ENCODE measurements at regions not wholly inside any gene's neighbourhood (a gene's known extent, or its start where the extent isn't known, plus 50 kb on each side); places are given as distances from the start of the nearest gene placed in this dataset.

- TF ChIP-seq MLLT1 (IDR thresholded peaks at IDR 0.05) (peak; percentile 25 to 83; a peak in 1 of 4 replicates), RBM22 (IDR thresholded peaks at IDR 0.05; ENCODE audit: low read depth, low read length, poor library complexity, severe bottlenecking) (no peak), RBBP5 (IDR thresholded peaks at IDR 0.05; ENCODE audit: borderline replicate concordance, insufficient read depth, low read length, poor library complexity, severe bottlenecking) (no peak), OTX1 (CRISPR knock-in tag; IDR thresholded peaks at IDR 0.05) (peak; percentile 76; the same call in 1 of the 2 replicates), CTCFL (IDR thresholded peaks at IDR 0.05; ENCODE audit: borderline replicate concordance, insufficient read depth, low read depth, low read length, poor library complexity, severe bottlenecking) (peak; percentile 36), TARDBP (IDR thresholded peaks at IDR 0.05) (no peak), CC2D1A (IDR thresholded peaks at IDR 0.05) (0 out of 2 replicates have a peak, but pooled peaks have one; percentile 47), GABPB2 (CRISPR knock-in tag; conservative IDR thresholded peaks at IDR 0.05) (no peak), KAT2B (IDR thresholded peaks at IDR 0.05; ENCODE audit: low read depth, low read length) (no peak), RAD21 (CRISPR knock-in tag; conservative IDR thresholded peaks at IDR 0.05 in 1 of 2, IDR thresholded peaks at IDR 0.05 in 1 of 2) (peak; percentile 57 to 73), MTA1 (IDR thresholded peaks at IDR 0.05; ENCODE audit: borderline replicate concordance) (no peak), ZNF57 (CRISPR knock-in tag; IDR thresholded peaks at IDR 0.05) (no peak), HLTF (IDR thresholded peaks at IDR 0.05) (0 out of 2 replicates have a peak, but pooled peaks have one; percentile 30), ESRRA (IDR thresholded peaks at IDR 0.05; ENCODE audit: borderline replicate concordance, low read depth) (no peak), GMEB1 (CRISPR knock-in tag; IDR thresholded peaks at IDR 0.05) (no peak)
Observed at GRCh38 chr12:62123721-62124203, 136.4 kb upstream of the USP15 start (continued).

Data from K562 (cell line).